Subcutaneous abdominal adipose tissue (tissue), 5 donors: ENCODE measurements at regions not wholly inside any gene's neighbourhood (a gene's known extent, or its start where the extent isn't known, plus 50 kb on each side); places are given as distances from the start of the nearest gene placed in this dataset.

Source experiments
- H3K27ac ChIP-seq: one replicate; pipeline ENCODE4 v1.7.0; 2013; ENCODE audit warnings: low read depth, mild to moderate bottlenecking, inconsistent platforms, low read length, moderate library complexity
- H3K27me3 ChIP-seq, 5 donors: one replicate each; pipeline ENCODE4 v1.7.0; 2013; ENCODE audit warnings: low read length in 5 of 5, inconsistent platforms in 1 of 5; ENCODE audit not compliant: control insufficient read depth in 5 of 5, insufficient read depth in 4 of 5
- H3K36me3 ChIP-seq, 5 donors: one replicate each; pipeline ENCODE4 v1.7.0; 2013; ENCODE audit warnings: low read length in 5 of 5; ENCODE audit not compliant: control insufficient read depth in 5 of 5, insufficient read depth in 5 of 5
- H3K4me1 ChIP-seq, 5 donors: one replicate each; pipeline ENCODE4 v1.7.0; 2013; ENCODE audit warnings: low read length in 5 of 5, mild to moderate bottlenecking in 3 of 5, moderate library complexity in 1 of 5; ENCODE audit not compliant: control insufficient read depth in 5 of 5, insufficient read depth in 5 of 5
- H3K4me3 ChIP-seq, 5 donors: one replicate each; pipeline ENCODE4 v1.7.0; 2013; ENCODE audit warnings: low read length in 5 of 5, low read depth in 1 of 5
- H3K9ac ChIP-seq, 5 donors: one replicate each; pipeline ENCODE4 v1.7.0; 2013; ENCODE audit warnings: low read length in 5 of 5, mild to moderate bottlenecking in 4 of 5, moderate library complexity in 3 of 5
- H3K9me3 ChIP-seq, 5 donors: one replicate each; pipeline ENCODE4 v1.7.0; 2013; ENCODE audit warnings: low read length in 5 of 5; ENCODE audit not compliant: control insufficient read depth in 5 of 5
- donor health status: healthy.
- donor health status: healthy.
- donor health status: healthy.
- donor health status: healthy.
- donor health status: healthy.

- Histone ChIP-seq H3K27me3 (peaks cover 0 to 20% (median 3%) of the 10 kb centered on the region in 5 donors), H3K9me3 (no peaks in the 10 kb centered on the region), H3K27ac (no peak overlapping the region), H3K4me3 (no peak overlapping the region), H3K36me3 (no peaks in the 10 kb centered on the region), H3K9ac (no peak overlapping the region), H3K4me1 (no peaks in the 10 kb centered on the region)
Measured at GRCh38 chr22:22098457-22099193, 116.0 kb upstream of the TOP3B start.

- no peaks in the 10 kb centered on the region for H3K36me3 ChIP-seq
- H3K9ac ChIP-seq = no peak overlapping the region
- no peaks in the 10 kb centered on the region for H3K9me3 ChIP-seq
- no peak overlapping the region for H3K4me3 ChIP-seq
- H3K27me3 ChIP-seq = peaks cover 0 to 20% (median 3%) of the 10 kb centered on the region in 5 donors
- H3K27ac ChIP-seq = no peak overlapping the region
- no peaks in the 10 kb centered on the region for H3K4me1 ChIP-seq
Measured at GRCh38 chr22:22097727-22098228, 115.2 kb upstream of the TOP3B start.

- Histone ChIP-seq H3K9me3 (no peaks in the 10 kb centered on the region), H3K36me3 (no peaks in the 10 kb centered on the region), H3K4me3 (no peak overlapping the region), H3K27me3 (peaks cover 2 to 22% (median 4%) of the 10 kb centered on the region in 5 donors), H3K27ac (no peak overlapping the region), H3K4me1 (no peaks in the 10 kb centered on the region), H3K9ac (no peak overlapping the region)
Measured at GRCh38 chr22:22094921-22095320, 112.3 kb upstream of the TOP3B start.

GRCh38 chr22:22094514-22094913 lies 111.9 kb upstream of the TOP3B start:
- H3K4me1 ChIP-seq = no peaks in the 10 kb centered on the region
- peaks cover 2 to 22% (median 5%) of the 10 kb centered on the region in 5 donors for H3K27me3 ChIP-seq
- no peak overlapping the region for H3K9ac ChIP-seq
- H3K4me3 ChIP-seq = no peak overlapping the region
- no peak overlapping the region for H3K27ac ChIP-seq
- no peaks in the 10 kb centered on the region for H3K9me3 ChIP-seq
- H3K36me3 ChIP-seq = no peaks in the 10 kb centered on the region

DNA sequence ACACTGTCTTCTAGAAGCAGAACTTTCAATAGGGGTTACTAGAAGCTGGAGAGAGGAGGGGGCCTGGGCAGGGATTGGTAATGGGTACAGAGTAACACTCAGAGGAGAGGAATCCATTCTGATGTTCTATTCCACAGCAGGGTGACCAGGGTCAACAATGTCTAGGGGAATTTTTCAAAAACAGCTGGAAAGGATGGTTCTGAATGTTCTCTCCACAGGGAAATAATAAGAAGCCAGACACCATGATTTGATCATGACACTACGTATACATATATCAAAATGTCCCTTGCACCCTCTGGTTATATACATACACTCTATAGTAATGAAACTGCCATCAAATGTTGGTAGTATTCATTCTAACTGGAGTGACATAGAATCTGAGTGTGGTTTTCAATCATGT lies 111.2 kb upstream of the TOP3B start:
- Histone ChIP-seq H3K9ac (no peak overlapping the region), H3K36me3 (no peaks in the 10 kb centered on the region), H3K4me3 (no peak overlapping the region), H3K27ac (no peak overlapping the region), H3K4me1 (no peaks in the 10 kb centered on the region), H3K27me3 (peaks cover 2 to 20% (median 12%) of the 10 kb centered on the region in 5 donors), H3K9me3 (no peaks in the 10 kb centered on the region)

- H3K36me3 ChIP-seq = no peaks in the 10 kb centered on the region
- no peak overlapping the region for H3K27ac ChIP-seq
- H3K4me1 ChIP-seq = no peaks in the 10 kb centered on the region
- H3K9ac ChIP-seq = no peak overlapping the region
- H3K9me3 ChIP-seq = no peaks in the 10 kb centered on the region
- peaks cover 2 to 18% (median 12%) of the 10 kb centered on the region in 5 donors for H3K27me3 ChIP-seq
- no peak overlapping the region for H3K4me3 ChIP-seq
Measured at GRCh38 chr22:22092974-22093373, 110.4 kb upstream of the TOP3B start.

- no peaks in the 10 kb centered on the region for H3K4me1 ChIP-seq
- peaks cover 2 to 18% (median 12%) of the 10 kb centered on the region in 5 donors for H3K27me3 ChIP-seq
- H3K9ac ChIP-seq = no peak overlapping the region
- no peaks in the 10 kb centered on the region for H3K9me3 ChIP-seq
- H3K27ac ChIP-seq = no peak overlapping the region
- no peaks in the 10 kb centered on the region for H3K36me3 ChIP-seq
- H3K4me3 ChIP-seq = no peak overlapping the region
Measured at GRCh38 chr22:22092101-22092500, 109.5 kb upstream of the TOP3B start.

- H3K4me3 ChIP-seq = no peak overlapping the region
- H3K27ac ChIP-seq = no peak overlapping the region
- no peaks in the 10 kb centered on the region for H3K9me3 ChIP-seq
- no peaks in the 10 kb centered on the region for H3K4me1 ChIP-seq
- H3K27me3 ChIP-seq = peaks cover 2 to 18% (median 12%) of the 10 kb centered on the region in 5 donors
- no peaks in the 10 kb centered on the region for H3K36me3 ChIP-seq
- no peak overlapping the region for H3K9ac ChIP-seq
Measured at GRCh38 chr22:22091400-22091878, 108.9 kb upstream of the TOP3B start.

- peaks cover 2 to 18% (median 11%) of the 10 kb centered on the region in 5 donors for H3K27me3 ChIP-seq
- H3K9ac ChIP-seq = no peak overlapping the region
- H3K4me3 ChIP-seq = no peak overlapping the region
- no peak overlapping the region for H3K27ac ChIP-seq
- H3K36me3 ChIP-seq = no peaks in the 10 kb centered on the region
- no peaks in the 10 kb centered on the region for H3K4me1 ChIP-seq
- no peaks in the 10 kb centered on the region for H3K9me3 ChIP-seq
Measured at GRCh38 chr22:22090650-22091399, 108.2 kb upstream of the TOP3B start.
